Neural cell (in vitro differentiated cells): ENCODE measurements at regions not wholly inside any gene's neighbourhood (a gene's known extent, or its start where the extent isn't known, plus 50 kb on each side); places are given as distances from the start of the nearest gene placed in this dataset.

Experiments
- H2AFZ ChIP-seq: fragments of 200-600, 300-800 bp; sonication (generic), shearing (Covaris generic); 2 replicates; pipeline ENCODE4 v1.6.0; 2014; ENCODE audit warnings: low read depth, mild to moderate bottlenecking, antibody characterized with exemption, low read length, moderate library complexity
- H3F3A ChIP-seq: fragments of 200-600 bp; shearing (Covaris generic); 2 replicates; pipeline ENCODE4 v1.6.1; 2016; ENCODE audit warnings: mild to moderate bottlenecking, moderate library complexity, mixed read lengths, antibody characterized with exemption, low read length; ENCODE audit not compliant: insufficient read depth, poor library complexity, severe bottlenecking
- H3K27ac ChIP-seq: fragments of 200-600, 300-800 bp; sonication (generic), shearing (Covaris generic); 2 replicates; pipeline ENCODE4 v1.5.1; 2014; ENCODE audit warnings: mild to moderate bottlenecking, low read length, moderate library complexity
- H3K27me3 ChIP-seq: fragments of 300-800, 200-600 bp; sonication (generic), shearing (Covaris generic); 2 replicates; pipeline ENCODE4 v1.6.0; 2014; ENCODE audit warnings: mild to moderate bottlenecking, low read depth, low read length, moderate library complexity; ENCODE audit not compliant: insufficient read depth
- H3K36me3 ChIP-seq: fragments of 300-800, 200-600 bp; sonication (generic), shearing (Covaris generic); 2 replicates; pipeline ENCODE4 v1.5.1; 2014; ENCODE audit warnings: mild to moderate bottlenecking, antibody characterized with exemption, low read length, moderate library complexity; ENCODE audit not compliant: insufficient read depth
- H3K4me2 ChIP-seq: fragments of 300-800, 200-600 bp; sonication (generic), shearing (Covaris generic); 2 replicates; pipeline ENCODE4 v1.6.0; 2014; ENCODE audit warnings: mild to moderate bottlenecking, low read length
- H3K4me3 ChIP-seq: fragments of 300-800, 200-600 bp; sonication (generic), shearing (Covaris generic); 2 replicates; pipeline ENCODE4 v1.5.1; 2014; ENCODE audit warnings: mild to moderate bottlenecking, low read length, moderate library complexity
- H3K79me2 ChIP-seq: fragments of 200-600 bp; shearing (Covaris generic); replicated peaks from 2 replicates; pipeline ENCODE4 v1.6.0; 2014; ENCODE audit warnings: mild to moderate bottlenecking, low read length, moderate library complexity; ENCODE audit not compliant: insufficient read depth
- H3K9ac ChIP-seq: fragments of 300-800, 200-600 bp; sonication (generic), shearing (Covaris generic); 2 replicates; pipeline ENCODE4 v1.6.1; 2016; ENCODE audit warnings: mild to moderate bottlenecking, low read length, mixed read lengths
- H3K9me2 ChIP-seq: fragments of 200-600 bp; shearing (Covaris generic); 2 replicates; pipeline ENCODE4 v1.6.1; 2016; ENCODE audit warnings: mild to moderate bottlenecking, low read length, mixed read lengths; ENCODE audit not compliant: insufficient read depth
- H3K9me3 ChIP-seq: fragments of 200-600, 300-800 bp; sonication (generic), shearing (Covaris generic); 2 replicates; pipeline ENCODE4 v1.6.1; 2016; ENCODE audit warnings: mild to moderate bottlenecking, mixed run types, low read length, moderate library complexity, mixed read lengths
- H4K20me1 ChIP-seq: fragments of 200-600 bp; shearing (Covaris generic); 2 replicates; pipeline ENCODE4 v1.6.1; 2016; ENCODE audit warnings: mild to moderate bottlenecking, mixed run types; ENCODE audit not compliant: insufficient read depth
- CTCF ChIP-seq: fragments of 450-650 bp; IDR thresholded peaks from 2 replicates; pipeline ENCODE4 v1.5.1; 2014; ENCODE audit warnings: antibody characterized with exemption, mild to moderate bottlenecking, moderate library complexity; ENCODE audit not compliant: poor library complexity, severe bottlenecking
- EP300 ChIP-seq: fragments of 450-650 bp; conservative IDR thresholded peaks from 2 replicates; pipeline ENCODE4 v1.6.1; 2014; ENCODE audit warnings: antibody characterized with exemption, mild to moderate bottlenecking, moderate library complexity; ENCODE audit not compliant: poor library complexity, severe bottlenecking
- EZH2 ChIP-seq: fragments of 200-600, 300-800 bp; shearing (Covaris generic), sonication (generic); IDR thresholded peaks from 2 replicates; pipeline ENCODE4 v1.6.1; 2014; ENCODE audit warnings: antibody characterized with exemption, low read length, borderline replicate concordance, mild to moderate bottlenecking; ENCODE audit not compliant: insufficient read depth, poor library complexity, severe bottlenecking
- MXI1 ChIP-seq: fragments of 450-650 bp; conservative IDR thresholded peaks from 2 replicates; pipeline ENCODE4 v1.6.1; 2014; ENCODE audit warnings: antibody characterized with exemption, mild to moderate bottlenecking; ENCODE audit not compliant: poor library complexity, severe bottlenecking
- POLR2AphosphoS5 ChIP-seq: IDR thresholded peaks from 2 replicates; pipeline ENCODE4 v1.6.1; 2012
- RAD21 ChIP-seq: fragments of 450-650 bp; conservative IDR thresholded peaks from 2 replicates; pipeline ENCODE4 v1.6.1; 2014; ENCODE audit warnings: antibody characterized with exemption, mild to moderate bottlenecking, moderate library complexity
- REST ChIP-seq: IDR thresholded peaks from 2 replicates; pipeline ENCODE4 v1.6.1; 2012; ENCODE audit warnings: borderline replicate concordance
- SMC3 ChIP-seq: fragments of 450-650 bp; conservative IDR thresholded peaks from 2 replicates; pipeline ENCODE4 v1.6.1; 2014; ENCODE audit warnings: antibody characterized with exemption, mild to moderate bottlenecking, moderate library complexity; ENCODE audit not compliant: poor library complexity
- TAF1 ChIP-seq: IDR thresholded peaks from 2 replicates; pipeline ENCODE4 v1.6.1; 2012; ENCODE audit warnings: low read depth

- Histone ChIP-seq H3K9me2 (no peaks in the 10 kb centered on the region), H3K36me3 (no peaks in the 10 kb centered on the region), H3K9ac (no peak overlapping the region), H3K9me3 (no peaks in the 10 kb centered on the region), H3K27me3 (no peaks in the 10 kb centered on the region), H3K4me3 (no peak overlapping the region), H4K20me1 (no peaks in the 10 kb centered on the region), H3K4me2 (no peak overlapping the region), H3K27ac (no peak overlapping the region), H3K79me2 (no peaks in the 10 kb centered on the region), H3F3A (no peaks in the 10 kb centered on the region), H2AFZ (no peak overlapping the region)
- TF ChIP-seq EP300 (no peak), SMC3 (no peak), MXI1 (no peak), CTCF (no peak), TAF1 (no peak), RAD21 (no peak), REST (no peak), EZH2 (no peak), POLR2AphosphoS5 (no peak)
Measured at GRCh38 chr10:61299156-61299555, 154.0 kb downstream of the TMEM26 start.

- no peak overlapping the region for H2AFZ ChIP-seq
- H3K9me2 ChIP-seq = no peaks in the 10 kb centered on the region
- H3K9me3 ChIP-seq = no peaks in the 10 kb centered on the region
- TF ChIP-seq EZH2 = no peak
- no peak for TF ChIP-seq MXI1
- TF ChIP-seq CTCF = no peak
- TF ChIP-seq TAF1 = no peak
- H3K4me2 ChIP-seq = no peak overlapping the region
- no peak overlapping the region for H3K4me3 ChIP-seq
- no peaks in the 10 kb centered on the region for H3K27me3 ChIP-seq
- no peak overlapping the region for H3K27ac ChIP-seq
- H3K79me2 ChIP-seq = no peaks in the 10 kb centered on the region
- H3K36me3 ChIP-seq = no peaks in the 10 kb centered on the region
- H3F3A ChIP-seq = no peaks in the 10 kb centered on the region
- no peak overlapping the region for H3K9ac ChIP-seq
- no peaks in the 10 kb centered on the region for H4K20me1 ChIP-seq
Measured at GRCh38 chr10:61298194-61298593, 155.0 kb downstream of the TMEM26 start.
